K562 (cell line): ENCODE measurements at regions not wholly inside any gene's neighbourhood (a gene's known extent, or its start where the extent isn't known, plus 50 kb on each side); places are given as distances from the start of the nearest gene placed in this dataset.

Source experiments
- CBFA2T2 ChIP-seq: fragments of 450-650 bp; conservative IDR thresholded peaks from 2 replicates; pipeline ENCODE4 v1.6.1; 2017; ENCODE audit warnings: mild to moderate bottlenecking
- ELF1 ChIP-seq: fragments of 200-800 bp; sonication (Bioruptor generic); IDR thresholded peaks from 2 replicates; pipeline ENCODE4 v1.6.1; 2016; ENCODE audit warnings: missing genetic modification characterization, missing compliant biosample characterization
- HDAC6 ChIP-seq: IDR thresholded peaks from 2 replicates; pipeline ENCODE4 v1.6.1; 2012; ENCODE audit warnings: low read depth, mild to moderate bottlenecking, control low read depth, inconsistent platforms, low read length, moderate library complexity
- PHTF2 ChIP-seq: fragments of 250-450 bp; sonication (Bioruptor Pico); IDR thresholded peaks from 2 replicates; pipeline ENCODE4 v1.5.0; 2021; ENCODE audit warnings: mild to moderate bottlenecking
- SIN3A ChIP-seq, 2 experiments: fragments of 150-350 bp in 1 of 2; IDR thresholded peaks; 2 replicates each; pipeline ENCODE4 v1.6.1; 2011 to 2016; ENCODE audit warnings: borderline replicate concordance in 2 of 2, low read depth in 2 of 2, low read length in 2 of 2, mild to moderate bottlenecking in 2 of 2, moderate library complexity in 2 of 2; ENCODE audit not compliant: control insufficient read depth in 1 of 2
- SP1 ChIP-seq: sonication (generic); formaldehyde crosslinking; IDR thresholded peaks from 2 replicates; pipeline ENCODE4 v1.8.1; 2022; ENCODE audit warnings: mild to moderate bottlenecking, missing genetic modification reagents
- SRF ChIP-seq, 2 experiments: fragments of 250-450, 450-650 bp in 1 of 2; sonication (Bioruptor Pico) in 1 of 2; sonication (generic) in 1 of 2; formaldehyde crosslinking; IDR thresholded peaks; 2 replicates each; pipeline versions ENCODE4 v1.5.0 to v1.5.1; 2020 to 2022; ENCODE audit warnings: mild to moderate bottlenecking in 1 of 2, missing genetic modification reagents in 1 of 2
- STAT5A ChIP-seq: IDR thresholded peaks from 2 replicates; pipeline ENCODE4 v1.6.1; 2012; ENCODE audit warnings: low read length, inconsistent platforms, borderline replicate concordance
- TAL1 ChIP-seq: fragments of 450-650 bp; IDR thresholded peaks from 2 replicates; pipeline ENCODE4 v1.6.1; 2016; ENCODE audit warnings: mild to moderate bottlenecking
- ZNF644 ChIP-seq: fragments of 200-800 bp; sonication (Bioruptor generic); IDR thresholded peaks from 2 replicates; pipeline ENCODE4 v1.6.1; 2016; ENCODE audit warnings: low read depth, missing genetic modification characterization, missing compliant biosample characterization
- ZSCAN32 ChIP-seq: fragments of 450-650 bp; formaldehyde crosslinking; IDR thresholded peaks from 2 replicates; pipeline ENCODE4 v1.4.0; 2020; ENCODE audit warnings: mild to moderate bottlenecking, moderate library complexity
- TF ChIP-seq, protein P1 (sequence below): sonication (generic); formaldehyde crosslinking; IDR thresholded peaks from 2 replicates; pipeline ENCODE4 v1.9.0; 2022; ENCODE audit warnings: mild to moderate bottlenecking, missing genetic modification reagents
- TF ChIP-seq, protein P2 (sequence below): fragments of 450-650 bp; formaldehyde crosslinking; IDR thresholded peaks from 2 replicates; pipeline ENCODE4 v1.4.0; 2020; ENCODE audit warnings: mild to moderate bottlenecking, moderate library complexity
- TF ChIP-seq, protein P3 (sequence below): sonication (generic); formaldehyde crosslinking; IDR thresholded peaks from 2 replicates; pipeline ENCODE4 v1.8.0; 2022; ENCODE audit warnings: mild to moderate bottlenecking, low read depth, missing genetic modification reagents
- TF ChIP-seq, protein P4 (sequence below), 2 experiments: IDR thresholded peaks in 1 of 2; conservative IDR thresholded peaks in 1 of 2; 2 replicates each; pipeline ENCODE4 v1.6.1; 2016; ENCODE audit warnings: low read depth in 2 of 2, mild to moderate bottlenecking in 1 of 2, missing compliant biosample characterization in 1 of 2, missing genetic modification characterization in 1 of 2, moderate library complexity in 1 of 2
- TF ChIP-seq, protein P5 (sequence below): sonication (generic); formaldehyde crosslinking; IDR thresholded peaks from 2 replicates; pipeline ENCODE4 v1.8.0; 2022; ENCODE audit warnings: mild to moderate bottlenecking, missing genetic modification reagents, borderline replicate concordance
- TF ChIP-seq, protein P6 (sequence below): fragments of 450-650 bp; IDR thresholded peaks from 2 replicates; pipeline ENCODE4 v1.7.0; 2016; ENCODE audit warnings: borderline replicate concordance

DNA sequence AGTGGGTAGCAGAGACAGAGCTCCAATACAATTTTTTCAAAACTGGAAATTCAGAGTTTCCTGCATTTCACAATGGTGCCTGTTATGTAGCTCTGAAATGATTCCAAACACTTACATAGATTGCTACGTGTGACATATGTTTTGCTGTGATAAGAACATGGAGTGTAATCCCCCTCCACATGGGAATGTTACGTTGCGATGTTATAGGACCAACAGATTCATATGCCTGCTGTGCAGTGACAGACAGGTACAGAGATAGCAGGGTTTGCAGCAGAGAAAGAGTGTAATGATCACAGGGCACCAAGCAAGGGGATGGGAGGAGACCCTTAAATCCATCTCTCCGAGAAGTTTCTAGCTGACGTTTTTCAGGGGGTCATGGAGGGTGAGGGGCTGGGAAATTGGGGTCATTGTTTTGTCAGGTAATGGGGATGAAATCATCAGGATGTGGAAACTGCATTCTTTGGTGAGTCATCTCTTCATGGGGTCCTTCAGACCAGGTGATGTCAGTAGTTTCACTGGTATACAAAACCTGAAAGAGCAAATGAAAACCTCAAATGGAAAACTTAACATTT, 76.6 kb upstream of the OSBPL8 start (continued):
- TF ChIP-seq SIN3A (IDR thresholded peaks at IDR 0.05; ENCODE audit: borderline replicate concordance in 2 of 2, control insufficient read depth in 1 of 2, low read depth in 2 of 2, low read length in 2 of 2) = no peak
- no peak for TF ChIP-seq ZSCAN32 (CRISPR knock-in tag)
- TF ChIP-seq STAT5A = peak; percentile 71
- TF ChIP-seq ELF1 = no peak
- peak; percentile 89 for TF ChIP-seq CBFA2T2
- TF ChIP-seq, protein P1, sequence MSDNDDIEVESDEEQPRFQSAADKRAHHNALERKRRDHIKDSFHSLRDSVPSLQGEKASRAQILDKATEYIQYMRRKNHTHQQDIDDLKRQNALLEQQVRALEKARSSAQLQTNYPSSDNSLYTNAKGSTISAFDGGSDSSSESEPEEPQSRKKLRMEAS (CRISPR knock-in tag) = no peak
- TF ChIP-seq, protein P2, sequence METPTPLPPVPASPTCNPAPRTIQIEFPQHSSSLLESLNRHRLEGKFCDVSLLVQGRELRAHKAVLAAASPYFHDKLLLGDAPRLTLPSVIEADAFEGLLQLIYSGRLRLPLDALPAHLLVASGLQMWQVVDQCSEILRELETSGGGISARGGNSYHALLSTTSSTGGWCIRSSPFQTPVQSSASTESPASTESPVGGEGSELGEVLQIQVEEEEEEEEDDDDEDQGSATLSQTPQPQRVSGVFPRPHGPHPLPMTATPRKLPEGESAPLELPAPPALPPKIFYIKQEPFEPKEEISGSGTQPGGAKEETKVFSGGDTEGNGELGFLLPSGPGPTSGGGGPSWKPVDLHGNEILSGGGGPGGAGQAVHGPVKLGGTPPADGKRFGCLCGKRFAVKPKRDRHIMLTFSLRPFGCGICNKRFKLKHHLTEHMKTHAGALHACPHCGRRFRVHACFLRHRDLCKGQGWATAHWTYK = no peak
- TF ChIP-seq, protein P3, sequence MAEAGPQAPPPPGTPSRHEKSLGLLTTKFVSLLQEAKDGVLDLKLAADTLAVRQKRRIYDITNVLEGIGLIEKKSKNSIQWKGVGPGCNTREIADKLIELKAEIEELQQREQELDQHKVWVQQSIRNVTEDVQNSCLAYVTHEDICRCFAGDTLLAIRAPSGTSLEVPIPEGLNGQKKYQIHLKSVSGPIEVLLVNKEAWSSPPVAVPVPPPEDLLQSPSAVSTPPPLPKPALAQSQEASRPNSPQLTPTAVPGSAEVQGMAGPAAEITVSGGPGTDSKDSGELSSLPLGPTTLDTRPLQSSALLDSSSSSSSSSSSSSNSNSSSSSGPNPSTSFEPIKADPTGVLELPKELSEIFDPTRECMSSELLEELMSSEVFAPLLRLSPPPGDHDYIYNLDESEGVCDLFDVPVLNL (CRISPR knock-in tag) = no peak
- TF ChIP-seq, protein P4, sequence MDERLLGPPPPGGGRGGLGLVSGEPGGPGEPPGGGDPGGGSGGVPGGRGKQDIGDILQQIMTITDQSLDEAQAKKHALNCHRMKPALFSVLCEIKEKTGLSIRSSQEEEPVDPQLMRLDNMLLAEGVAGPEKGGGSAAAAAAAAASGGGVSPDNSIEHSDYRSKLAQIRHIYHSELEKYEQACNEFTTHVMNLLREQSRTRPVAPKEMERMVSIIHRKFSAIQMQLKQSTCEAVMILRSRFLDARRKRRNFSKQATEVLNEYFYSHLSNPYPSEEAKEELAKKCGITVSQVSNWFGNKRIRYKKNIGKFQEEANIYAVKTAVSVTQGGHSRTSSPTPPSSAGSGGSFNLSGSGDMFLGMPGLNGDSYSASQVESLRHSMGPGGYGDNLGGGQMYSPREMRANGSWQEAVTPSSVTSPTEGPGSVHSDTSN (CRISPR knock-in tag; IDR thresholded peaks at IDR 0.05; ENCODE audit: low read depth) = no peak
- TF ChIP-seq, protein P4 (tag; conservative IDR thresholded peaks at IDR 0.05; ENCODE audit: low read depth) = no peak
- TF ChIP-seq, protein P5, sequence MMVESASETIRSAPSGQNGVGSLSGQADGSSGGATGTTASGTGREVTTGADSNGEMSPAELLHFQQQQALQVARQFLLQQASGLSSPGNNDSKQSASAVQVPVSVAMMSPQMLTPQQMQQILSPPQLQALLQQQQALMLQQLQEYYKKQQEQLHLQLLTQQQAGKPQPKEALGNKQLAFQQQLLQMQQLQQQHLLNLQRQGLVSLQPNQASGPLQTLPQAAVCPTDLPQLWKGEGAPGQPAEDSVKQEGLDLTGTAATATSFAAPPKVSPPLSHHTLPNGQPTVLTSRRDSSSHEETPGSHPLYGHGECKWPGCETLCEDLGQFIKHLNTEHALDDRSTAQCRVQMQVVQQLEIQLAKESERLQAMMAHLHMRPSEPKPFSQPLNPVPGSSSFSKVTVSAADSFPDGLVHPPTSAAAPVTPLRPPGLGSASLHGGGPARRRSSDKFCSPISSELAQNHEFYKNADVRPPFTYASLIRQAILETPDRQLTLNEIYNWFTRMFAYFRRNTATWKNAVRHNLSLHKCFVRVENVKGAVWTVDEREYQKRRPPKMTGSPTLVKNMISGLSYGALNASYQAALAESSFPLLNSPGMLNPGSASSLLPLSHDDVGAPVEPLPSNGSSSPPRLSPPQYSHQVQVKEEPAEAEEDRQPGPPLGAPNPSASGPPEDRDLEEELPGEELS (CRISPR knock-in tag) = no peak
- TF ChIP-seq, protein P6, sequence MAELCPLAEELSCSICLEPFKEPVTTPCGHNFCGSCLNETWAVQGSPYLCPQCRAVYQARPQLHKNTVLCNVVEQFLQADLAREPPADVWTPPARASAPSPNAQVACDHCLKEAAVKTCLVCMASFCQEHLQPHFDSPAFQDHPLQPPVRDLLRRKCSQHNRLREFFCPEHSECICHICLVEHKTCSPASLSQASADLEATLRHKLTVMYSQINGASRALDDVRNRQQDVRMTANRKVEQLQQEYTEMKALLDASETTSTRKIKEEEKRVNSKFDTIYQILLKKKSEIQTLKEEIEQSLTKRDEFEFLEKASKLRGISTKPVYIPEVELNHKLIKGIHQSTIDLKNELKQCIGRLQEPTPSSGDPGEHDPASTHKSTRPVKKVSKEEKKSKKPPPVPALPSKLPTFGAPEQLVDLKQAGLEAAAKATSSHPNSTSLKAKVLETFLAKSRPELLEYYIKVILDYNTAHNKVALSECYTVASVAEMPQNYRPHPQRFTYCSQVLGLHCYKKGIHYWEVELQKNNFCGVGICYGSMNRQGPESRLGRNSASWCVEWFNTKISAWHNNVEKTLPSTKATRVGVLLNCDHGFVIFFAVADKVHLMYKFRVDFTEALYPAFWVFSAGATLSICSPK = no peak
- TF ChIP-seq ZNF644 (tag) = no peak
- no peak for TF ChIP-seq SRF (CRISPR knock-in tag; IDR thresholded peaks at IDR 0.05)
- no peak for TF ChIP-seq HDAC6
- no peak for TF ChIP-seq SP1 (CRISPR knock-in tag)
- TF ChIP-seq TAL1 = peak; percentile 86
- TF ChIP-seq PHTF2 (CRISPR knock-in tag) = no peak
